HG03460 (cell line): ENCODE measurements at regions not wholly inside any gene's neighbourhood (a gene's known extent, or its start where the extent isn't known, plus 50 kb on each side); places are given as distances from the start of the nearest gene placed in this dataset.
"Not testable (repeated sequence)": the region's sequence is repeated elsewhere in the genome, so short reads cannot be mapped to it uniquely, and the experiment has no call there.

Source experiments
- ATAC-seq: cut with Tn5 transposase; IDR thresholded peaks from one replicate; pipeline ENCODE4 v1.9.1; 2021; ENCODE audit not compliant: unreplicated experiment

- ATAC-seq = no peak
Measured at GRCh38 chr11:106152013-106152412, 74.6 kb downstream of the AASDHPPT start.

- ATAC-seq = no peak
Measured at GRCh38 chr11:106152824-106153223, 75.4 kb downstream of the AASDHPPT start.

- ATAC-seq = peak; percentile 62
Measured at GRCh38 chr11:106156290-106156937, 79.0 kb downstream of the AASDHPPT start.

- ATAC-seq = no peak
Measured at GRCh38 chr11:106158406-106158805, 80.9 kb downstream of the AASDHPPT start.

- no peak for ATAC-seq
Measured at GRCh38 chr11:106159836-106160235, 82.4 kb downstream of the AASDHPPT start.

GRCh38 chr11:106160494-106160893 is 83.0 kb downstream of the AASDHPPT start:
- no peak for ATAC-seq

- ATAC-seq = no peak
Measured at GRCh38 chr11:106161775-106162634, 84.5 kb downstream of the AASDHPPT start.

- no peak for ATAC-seq
Measured at GRCh38 chr11:106167085-106167484, 89.6 kb downstream of the AASDHPPT start.

- no peak for ATAC-seq
Measured at GRCh38 chr11:106172386-106172991, 95.0 kb downstream of the AASDHPPT start.

- ATAC-seq = no peak
Measured at GRCh38 chr11:106173291-106173690, 95.8 kb downstream of the AASDHPPT start.

GRCh38 chr11:106174003-106174402 is 96.5 kb downstream of the AASDHPPT start:
- not testable (repeated sequence) for ATAC-seq

- ATAC-seq = no peak
Measured at GRCh38 chr11:106176817-106177216, 99.4 kb downstream of the AASDHPPT start.

- no peak for ATAC-seq
Measured at GRCh38 chr11:106177311-106177710, 99.8 kb downstream of the AASDHPPT start.

GRCh38 chr11:106178361-106178760 is 100.9 kb downstream of the AASDHPPT start:
- no peak for ATAC-seq

GRCh38 chr11:106179048-106179447 is 101.6 kb downstream of the AASDHPPT start:
- no peak for ATAC-seq

- ATAC-seq = no peak
Measured at GRCh38 chr11:106186630-106187029, 109.2 kb downstream of the AASDHPPT start.

GRCh38 chr11:106187860-106188456 is 110.5 kb downstream of the AASDHPPT start:
- no peak for ATAC-seq

GRCh38 chr11:106193956-106194355 is 116.5 kb downstream of the AASDHPPT start:
- ATAC-seq = no peak

GRCh38 chr11:106197438-106197837 is 120.0 kb downstream of the AASDHPPT start:
- ATAC-seq = no peak

- ATAC-seq = no peak
Measured at GRCh38 chr11:106202935-106203620, 125.6 kb downstream of the AASDHPPT start.

GRCh38 chr11:106208760-106209159 is 131.3 kb downstream of the AASDHPPT start:
- ATAC-seq = no peak
